GM19023 (cell line): ENCODE measurements at regions not wholly inside any gene's neighbourhood (a gene's known extent, or its start where the extent isn't known, plus 50 kb on each side); places are given as distances from the start of the nearest gene placed in this dataset.

Experiments
- ATAC-seq: cut with Tn5 transposase; IDR thresholded peaks from one replicate; pipeline ENCODE4 v1.9.1; 2021; ENCODE audit warnings: mild to moderate bottlenecking, moderate library complexity; ENCODE audit not compliant: unreplicated experiment

DNA sequence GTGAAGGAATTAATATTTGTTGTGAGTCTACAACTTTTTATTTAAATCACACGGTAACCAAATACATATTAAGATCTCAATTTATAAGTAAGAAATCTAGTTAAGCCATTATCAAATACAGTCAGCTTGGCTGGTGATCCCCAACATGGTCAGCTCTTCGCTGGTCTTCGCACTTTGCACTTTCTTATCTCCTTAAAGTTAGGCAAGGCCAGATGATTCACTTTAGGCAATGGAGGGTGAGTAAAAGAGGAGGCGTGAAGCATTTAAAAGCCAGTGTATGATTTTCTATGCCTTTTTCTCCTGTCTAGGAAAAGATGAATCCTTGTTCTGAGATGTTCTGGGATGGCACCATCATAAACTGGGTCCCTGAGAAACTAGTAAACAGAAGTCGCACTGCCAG, 793.7 kb upstream of the ARGLU1 start:
- no peak for ATAC-seq

DNA sequence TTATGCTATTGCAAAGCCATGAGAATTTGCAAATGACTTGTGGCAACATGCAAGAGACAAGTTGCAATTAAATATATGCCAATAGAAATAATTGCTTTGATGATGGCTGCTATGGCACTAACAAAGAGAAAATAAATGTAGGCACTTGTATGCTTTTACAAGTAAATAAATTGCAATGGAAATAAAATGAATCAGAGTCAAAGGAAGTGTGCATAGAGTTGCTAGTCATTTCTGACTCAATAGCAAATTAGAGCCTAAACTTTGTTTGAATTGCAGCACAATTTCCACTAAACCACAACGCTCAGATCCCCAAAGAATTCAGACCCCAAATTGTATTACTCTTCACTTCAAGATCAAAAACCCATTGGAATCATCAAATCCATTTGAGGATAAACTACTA, 792.1 kb upstream of the ARGLU1 start:
- no peak for ATAC-seq

DNA sequence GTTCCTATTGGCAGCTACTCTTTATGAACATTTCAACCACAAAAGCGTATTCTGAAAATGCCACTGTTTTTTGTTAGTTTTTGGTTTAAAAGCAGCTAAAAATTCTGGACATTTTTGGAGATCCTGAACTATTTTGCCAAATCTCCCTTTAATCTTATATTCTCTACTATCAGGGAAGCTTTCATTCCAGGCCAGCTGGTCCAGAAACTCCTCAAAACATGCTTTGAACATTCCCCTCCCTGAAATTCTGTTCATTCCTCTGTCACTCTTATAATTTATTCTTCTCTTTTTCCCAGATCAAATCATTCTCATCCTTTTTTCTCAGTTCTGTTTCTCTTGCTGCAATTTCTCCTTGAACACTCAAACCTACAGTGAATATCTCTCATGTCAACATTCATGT, 790.9 kb upstream of the ARGLU1 start:
- no peak for ATAC-seq

DNA sequence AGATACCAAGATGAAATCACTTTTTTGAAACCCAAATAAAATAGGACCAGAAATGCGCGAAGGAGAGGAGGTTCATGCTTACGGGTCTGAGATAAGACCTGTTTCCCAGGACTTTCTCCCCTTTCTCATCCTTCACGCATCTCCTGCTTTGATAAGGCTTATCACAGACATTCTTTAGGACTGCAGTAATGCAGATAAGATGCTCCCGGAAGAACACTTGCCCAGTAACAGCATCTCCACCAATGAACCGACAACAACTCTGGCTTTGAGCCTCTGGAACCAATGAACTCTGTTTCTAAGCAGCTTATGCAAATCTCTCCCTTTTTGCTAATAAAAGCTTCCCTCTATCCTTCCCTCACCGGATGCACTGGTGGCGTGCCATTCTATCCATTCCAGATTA, 783.4 kb upstream of the ARGLU1 start:
- ATAC-seq, result no peak

DNA sequence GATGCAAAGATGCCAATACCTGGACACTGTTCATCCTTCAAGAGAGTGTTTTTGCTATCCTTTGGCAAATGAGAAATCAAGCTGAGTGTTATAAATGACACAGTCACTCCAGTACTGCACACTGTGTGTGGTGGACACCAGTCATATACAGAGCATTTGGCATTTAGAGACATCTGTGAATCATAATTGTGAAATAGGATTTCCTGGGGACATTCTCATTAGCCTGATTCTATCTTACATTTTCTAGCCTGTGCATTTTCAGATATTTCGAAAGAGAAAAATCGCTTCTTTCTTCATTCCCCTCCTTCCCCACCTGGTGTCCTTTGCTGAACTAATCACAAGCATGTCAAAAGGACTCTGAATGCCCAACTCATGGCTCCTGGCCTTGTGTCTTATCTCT, 781.0 kb upstream of the ARGLU1 start:
- no peak for ATAC-seq

DNA sequence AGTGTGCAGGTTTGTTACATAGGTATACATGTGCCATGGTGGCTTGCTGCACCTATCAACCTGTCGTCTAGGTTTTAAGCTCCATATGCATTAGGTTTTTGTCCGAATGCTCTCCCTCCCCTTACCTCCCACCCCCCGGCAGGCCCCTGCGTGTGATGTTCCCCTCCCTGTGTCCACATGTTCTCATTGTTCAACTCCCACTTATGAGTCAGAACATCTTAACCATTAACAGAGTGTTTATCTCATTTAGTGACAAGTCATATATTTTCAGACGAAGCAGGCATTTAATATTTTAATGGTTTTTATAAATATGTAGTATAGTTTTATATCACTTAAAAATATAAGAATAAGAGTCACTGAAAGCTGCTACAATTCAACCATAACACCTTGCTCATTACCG, 780.5 kb upstream of the ARGLU1 start:
- no peak for ATAC-seq

DNA sequence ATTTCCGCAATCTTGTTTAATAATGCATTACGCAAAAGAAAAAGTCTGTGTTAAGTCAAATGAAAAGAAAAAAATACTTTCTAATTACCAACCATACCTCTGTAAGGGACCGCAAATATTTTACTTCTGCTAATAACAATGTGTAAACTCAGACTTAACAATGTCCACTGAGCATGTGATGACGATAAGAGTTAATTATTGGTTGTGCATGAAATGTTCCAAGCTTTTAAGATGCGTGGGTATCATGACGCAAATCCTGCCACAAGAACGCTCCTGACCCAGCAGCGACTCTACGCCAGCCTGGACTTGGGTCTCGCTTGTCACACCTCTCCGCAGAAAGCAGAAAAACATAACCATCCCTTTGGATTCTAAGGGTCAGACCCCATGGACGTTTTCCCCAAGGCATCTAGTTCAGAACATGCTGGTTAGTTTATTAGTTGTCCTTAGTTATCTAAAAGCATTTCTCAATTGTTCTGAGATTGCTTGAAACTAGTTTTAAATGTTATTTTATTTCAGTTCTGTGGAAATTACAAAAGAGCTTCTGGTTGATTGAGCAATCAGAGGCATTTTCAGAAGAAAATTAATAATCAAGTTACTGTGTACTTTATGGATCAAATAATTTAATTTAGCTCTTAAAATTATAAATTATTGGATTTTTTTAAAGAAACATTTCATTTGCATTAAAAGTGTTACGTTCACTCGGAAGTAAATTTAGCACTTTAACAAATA, 779.9 kb upstream of the ARGLU1 start:
- no peak for ATAC-seq

DNA sequence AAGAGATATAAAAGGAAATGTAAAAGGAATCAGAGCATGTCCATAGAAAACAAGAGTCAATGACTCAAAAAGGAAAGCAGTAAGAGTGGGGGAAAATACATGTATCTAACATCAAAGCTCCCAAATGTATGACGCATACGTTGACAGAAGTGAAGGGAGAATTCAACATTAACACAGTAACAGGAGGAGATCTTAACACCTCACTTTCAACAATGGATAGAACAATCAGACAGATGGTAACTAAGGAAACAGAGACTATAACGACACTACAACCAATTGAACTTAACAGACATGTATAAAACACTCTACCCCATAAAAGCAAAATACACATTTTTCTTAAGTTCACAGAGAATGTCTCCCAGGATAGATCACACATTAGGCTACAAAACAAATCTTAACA, 774.8 kb upstream of the ARGLU1 start:
- no peak for ATAC-seq

DNA sequence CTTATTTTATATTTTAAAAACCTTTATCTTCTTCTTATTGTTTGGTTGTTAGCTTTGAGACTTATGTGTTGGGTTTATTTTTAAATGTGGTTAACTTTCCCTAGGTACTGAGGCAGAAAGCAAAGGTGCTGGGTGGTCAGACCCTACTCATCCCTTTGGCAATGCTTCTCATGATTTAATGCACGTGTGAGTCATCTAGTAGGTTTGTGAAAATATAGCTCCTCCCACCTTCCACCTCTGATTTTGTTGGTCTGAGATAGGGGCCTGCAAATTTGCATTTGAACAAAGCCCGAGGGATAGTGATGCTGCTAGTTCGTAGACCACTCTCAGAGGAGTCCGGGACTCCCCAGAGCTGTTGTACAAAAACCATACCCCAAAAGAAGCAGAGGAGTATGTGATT, 771.3 kb upstream of the ARGLU1 start:
- ATAC-seq, result no peak

DNA sequence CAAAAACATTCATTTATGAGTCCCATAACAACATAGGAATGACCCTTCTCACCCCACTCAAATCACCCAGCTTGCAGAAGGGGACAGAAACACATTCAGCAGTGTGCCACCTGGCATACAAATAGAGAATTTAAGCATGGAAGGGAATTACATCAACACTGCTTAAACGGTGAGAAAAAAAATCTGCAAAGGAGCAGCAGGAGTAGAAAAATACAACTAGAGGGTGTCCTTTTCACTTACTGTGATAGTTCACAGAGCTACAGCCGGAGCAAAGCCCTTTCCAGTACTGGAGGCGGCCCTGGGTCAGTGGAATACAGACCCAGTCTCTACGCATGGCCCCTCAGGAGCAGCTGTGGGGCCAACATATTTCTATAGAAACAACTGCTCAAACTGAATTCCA, 764.3 kb upstream of the ARGLU1 start:
- ATAC-seq, result no peak

DNA sequence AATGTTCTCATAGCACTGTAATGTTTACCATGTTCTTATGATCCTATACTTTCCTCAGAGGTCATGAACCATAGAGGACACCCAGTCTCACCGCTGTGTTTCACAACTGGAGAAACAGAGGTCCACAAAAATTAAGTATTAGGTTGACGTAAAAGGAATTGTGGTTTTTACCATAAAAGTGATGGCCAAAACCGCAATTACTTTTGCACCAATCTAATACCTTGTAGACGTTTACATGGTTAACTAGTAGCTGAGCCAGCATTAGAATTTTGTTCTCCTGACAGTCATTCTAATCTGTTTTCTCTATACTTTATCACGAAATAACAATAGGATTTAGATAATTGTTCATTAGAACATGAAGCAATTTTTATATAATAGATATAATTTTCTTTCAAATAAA, 763.4 kb upstream of the ARGLU1 start:
- no peak for ATAC-seq

DNA sequence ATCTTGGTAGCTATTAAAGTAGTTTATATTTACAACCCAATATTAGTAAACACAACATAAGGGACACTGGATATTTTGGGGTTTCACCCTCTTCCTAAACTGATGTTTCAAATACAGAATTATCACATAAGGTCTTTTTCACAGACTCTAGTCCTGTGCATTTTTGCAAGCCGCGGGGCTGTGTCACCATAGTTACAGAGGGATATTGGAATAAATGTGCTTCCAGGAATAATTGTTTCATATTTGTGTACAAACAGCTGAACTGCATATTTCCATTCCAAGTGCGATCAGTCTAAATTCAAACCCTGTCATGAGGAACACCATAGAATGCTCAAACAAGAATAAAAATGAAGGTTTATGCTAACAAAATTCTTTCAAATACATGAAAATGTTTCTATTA, 762.5 kb upstream of the ARGLU1 start:
- no peak for ATAC-seq

DNA sequence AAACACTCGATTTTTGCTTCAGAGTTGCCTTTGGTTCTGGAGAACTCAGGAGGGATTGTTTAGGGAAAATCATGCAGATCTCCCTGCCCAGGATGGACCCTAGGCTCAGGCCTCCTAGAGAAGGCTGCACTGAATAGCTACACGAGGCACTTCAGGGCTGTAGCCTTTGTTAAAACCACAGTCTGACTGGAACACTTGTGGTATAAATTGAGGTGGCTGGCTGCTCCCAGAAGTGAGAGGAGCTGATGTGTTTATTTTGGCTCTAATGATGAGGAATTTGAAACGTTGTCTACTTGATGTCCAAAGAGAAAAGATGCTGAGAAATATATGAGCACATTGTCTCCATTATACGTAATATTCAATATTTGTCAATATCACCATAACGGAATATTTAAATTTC, 762.1 kb upstream of the ARGLU1 start:
- no peak for ATAC-seq

DNA sequence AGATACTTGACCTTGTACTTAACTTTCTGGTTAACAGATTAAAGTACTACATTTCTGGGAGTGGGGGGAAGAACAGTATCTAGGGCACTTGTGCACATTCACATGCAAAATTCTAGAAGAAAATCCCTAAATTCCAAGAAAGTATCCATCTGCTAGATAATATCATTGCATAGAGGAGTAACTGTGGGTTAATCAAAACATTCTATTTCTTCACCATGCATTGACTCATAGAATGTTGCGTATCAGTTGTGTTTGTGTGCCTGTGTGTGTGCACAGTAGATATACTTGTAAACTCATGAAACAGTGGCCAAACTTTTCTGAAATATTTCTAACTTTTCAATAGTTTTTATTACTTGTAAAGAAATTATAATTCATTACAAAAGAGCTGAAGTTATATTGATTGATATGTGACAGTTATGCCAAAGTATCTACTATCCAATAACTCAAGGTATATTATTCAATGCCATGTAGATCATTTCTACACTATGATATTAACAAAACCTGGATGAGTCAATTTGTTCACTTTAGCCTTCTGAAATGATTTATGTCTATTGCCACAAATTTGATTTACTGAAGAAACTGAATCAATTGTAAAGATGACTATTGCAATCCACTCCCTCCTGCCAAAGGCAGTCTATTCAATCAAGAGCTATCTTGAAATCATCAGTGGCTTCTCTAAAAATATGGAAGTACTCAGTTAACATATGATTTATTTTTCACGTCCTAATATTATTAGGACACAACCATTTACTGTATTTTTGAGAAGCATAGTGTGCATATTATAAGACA, 756.7 kb upstream of the ARGLU1 start:
- ATAC-seq, result no peak

DNA sequence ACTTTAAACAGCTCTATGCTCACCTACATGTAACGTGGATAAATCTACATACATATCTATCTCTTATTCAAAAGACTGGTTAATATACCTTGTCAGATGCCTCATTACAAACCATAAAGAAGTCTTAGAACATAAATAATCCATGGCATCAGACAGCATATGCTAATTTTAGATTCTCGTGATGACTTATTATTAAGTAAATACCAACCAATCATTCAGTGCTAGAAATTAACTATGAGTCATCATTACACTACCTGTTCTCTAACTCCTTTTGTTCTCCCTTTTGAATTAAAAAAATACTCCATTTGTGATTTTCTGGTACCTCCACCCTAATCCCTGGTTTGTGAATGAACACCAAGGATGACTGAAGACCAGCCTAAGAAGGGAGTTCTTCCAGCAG, 754.3 kb upstream of the ARGLU1 start:
- no peak for ATAC-seq

DNA sequence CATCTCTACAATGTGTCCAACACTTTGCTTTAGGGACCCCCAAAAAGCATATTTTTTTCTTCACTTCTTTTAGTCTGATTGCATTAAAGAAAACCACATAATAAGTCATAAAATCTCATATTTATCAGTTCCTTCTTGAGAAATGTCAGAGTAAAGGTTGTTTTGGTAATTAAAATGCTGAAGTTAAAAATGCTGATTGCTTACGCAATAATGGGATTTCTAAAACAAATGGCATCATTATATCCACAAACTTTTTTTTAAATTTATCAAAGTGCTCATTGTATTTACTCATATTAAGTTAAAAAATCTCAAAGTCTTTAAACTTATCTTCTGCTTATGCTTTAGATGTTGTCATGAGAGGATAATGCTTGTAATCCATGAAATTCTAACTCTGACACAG, 737.2 kb upstream of the ARGLU1 start:
- ATAC-seq, result no peak

DNA sequence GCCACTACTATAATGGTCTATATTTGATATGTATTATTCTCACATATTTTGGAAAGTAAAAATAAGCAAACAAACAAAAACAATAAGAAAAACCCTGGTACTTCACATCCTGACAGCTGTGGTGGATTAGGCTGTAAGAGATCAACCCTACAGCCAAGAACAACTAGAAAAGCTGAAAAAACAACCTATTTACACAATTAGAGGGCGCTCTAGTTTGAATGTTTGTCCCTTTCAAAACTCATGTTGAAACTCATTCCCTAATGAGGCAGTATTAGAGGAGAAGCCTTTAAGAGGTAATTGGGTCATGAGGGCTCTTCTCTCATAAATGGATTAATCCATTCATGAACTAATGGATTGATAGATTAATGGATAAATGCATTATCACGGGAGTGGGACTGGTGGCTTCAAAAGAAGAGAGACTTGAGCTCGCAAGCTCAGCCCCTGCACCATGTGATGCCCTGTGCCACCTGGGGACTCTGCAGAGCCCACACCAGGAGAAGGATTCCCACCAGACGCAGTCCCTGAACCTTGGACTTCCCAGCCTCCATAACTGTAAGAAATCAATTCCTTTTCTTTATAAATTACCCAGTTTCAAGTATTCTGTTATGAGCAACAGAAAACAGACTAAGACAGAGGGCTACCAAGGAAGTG, 733.9 kb upstream of the ARGLU1 start:
- no peak for ATAC-seq

DNA sequence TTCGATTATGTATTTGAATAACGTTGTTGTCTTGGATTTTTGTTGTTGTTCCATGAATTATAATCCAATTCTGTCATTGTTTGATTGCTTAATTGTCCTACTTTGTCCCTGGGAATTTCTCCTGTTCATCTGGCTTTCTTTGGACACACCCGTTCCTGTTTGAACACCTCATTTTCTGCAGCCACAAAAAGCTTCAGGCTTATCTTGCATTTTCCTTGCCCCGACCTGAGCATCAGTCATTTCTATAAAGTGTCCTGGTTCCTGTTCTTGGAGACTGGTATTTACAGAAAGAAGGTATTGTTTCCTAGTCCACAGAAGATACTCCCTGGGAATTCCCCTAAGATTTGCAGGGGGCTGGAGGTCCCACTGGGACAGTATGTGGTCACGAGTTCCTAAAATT, 731.8 kb upstream of the ARGLU1 start:
- no peak for ATAC-seq

DNA sequence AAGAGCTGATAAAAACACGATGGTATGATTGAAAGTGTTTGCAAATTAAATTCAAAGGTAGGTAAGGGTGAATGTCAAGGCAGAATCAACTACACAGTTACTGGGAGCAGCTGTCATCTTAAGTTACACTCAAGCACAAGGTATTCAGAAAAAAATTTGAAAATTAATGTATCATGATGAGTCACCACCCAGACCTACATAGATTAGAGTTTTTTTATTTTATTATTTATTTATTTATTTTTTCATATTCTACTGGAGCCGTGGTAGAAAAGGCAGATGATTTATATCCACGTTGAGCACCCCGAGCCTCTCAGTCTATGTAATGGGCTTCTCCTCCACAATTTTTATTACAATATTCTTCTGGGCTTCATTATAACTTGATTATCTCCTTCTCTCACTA, 728.9 kb upstream of the ARGLU1 start:
- no peak for ATAC-seq

DNA sequence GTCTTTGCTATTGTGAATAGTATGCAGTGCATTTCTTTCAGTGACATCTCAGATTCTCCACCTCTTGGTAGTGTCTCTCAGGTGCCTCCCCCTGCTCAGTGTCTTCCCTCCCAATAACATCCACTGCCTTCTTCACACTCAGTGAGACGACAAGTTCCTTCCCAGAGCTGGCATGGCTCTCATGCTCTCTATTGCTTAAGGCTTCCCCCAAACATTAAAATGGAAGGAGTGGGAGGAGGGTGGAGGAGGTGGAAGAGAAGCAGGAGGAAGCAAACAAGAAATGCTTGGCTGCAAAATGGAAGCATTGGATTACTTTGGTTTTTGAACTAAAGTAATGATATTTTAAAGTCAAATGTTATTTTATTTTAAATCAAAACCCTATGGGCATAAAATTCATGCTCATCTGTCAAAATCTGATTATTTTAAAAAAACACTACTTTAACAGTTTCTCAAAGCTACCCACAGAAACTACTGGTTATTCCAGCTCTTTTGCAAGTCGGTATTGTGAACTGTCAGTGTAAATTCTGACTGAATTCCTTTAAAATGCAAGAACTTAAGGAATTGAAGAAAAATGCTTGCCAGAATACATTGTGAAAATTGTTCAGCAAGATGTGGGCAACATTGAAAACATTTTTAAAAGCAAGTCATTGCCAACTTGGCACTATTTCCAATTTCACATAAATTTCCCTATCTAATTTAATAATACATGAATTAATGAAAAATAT, 727.6 kb upstream of the ARGLU1 start:
- ATAC-seq, result no peak

DNA sequence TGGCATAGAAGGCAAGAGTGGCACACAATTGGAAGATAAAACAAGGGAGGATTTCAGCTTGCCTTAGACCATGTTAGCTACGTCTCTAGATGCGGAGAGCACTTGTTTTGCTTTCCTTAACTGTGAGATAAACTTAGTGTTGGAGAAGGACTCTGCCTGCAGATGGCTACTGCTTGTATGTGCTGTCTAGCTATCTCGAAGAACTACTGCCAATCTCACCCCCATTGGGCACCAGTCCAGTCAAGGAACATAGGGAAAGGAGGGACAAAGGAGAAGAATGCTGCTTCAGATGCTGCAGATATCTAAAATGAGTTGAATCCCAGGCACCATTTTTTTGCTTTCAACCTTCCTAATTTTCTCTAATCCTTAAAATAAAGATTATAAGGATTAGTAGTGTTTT, 726.0 kb upstream of the ARGLU1 start:
- no peak for ATAC-seq

DNA sequence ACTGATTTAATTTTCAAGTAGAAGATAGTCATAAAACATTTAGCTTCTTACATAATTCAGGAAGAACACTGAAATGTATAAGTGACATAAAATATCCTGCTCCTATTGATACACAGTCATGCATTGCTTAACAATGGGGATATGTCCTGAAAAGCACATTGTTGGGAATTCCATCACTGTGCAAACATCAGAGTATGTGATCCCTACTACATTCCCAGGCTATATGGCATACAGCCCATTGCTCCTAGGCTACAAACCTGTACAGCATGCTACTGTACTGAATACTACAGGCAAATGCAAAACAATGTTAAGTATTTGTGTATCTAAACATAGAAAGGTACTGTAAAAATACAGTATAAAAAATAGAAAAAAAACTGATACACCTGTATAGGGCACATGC, 723.9 kb upstream of the ARGLU1 start:
- ATAC-seq, result no peak
